ENCODE measurements at regions not wholly inside any gene's neighbourhood (a gene's known extent, or its start where the extent isn't known, plus 50 kb on each side); places are given as distances from the start of the nearest gene placed in this dataset.

- TF ChIP-seq E2F6 (IDR thresholded peaks at IDR 0.05; ENCODE audit: borderline replicate concordance, low read depth): no peak
- TF ChIP-seq MAFK (IDR thresholded peaks at IDR 0.05; ENCODE audit: partially characterized antibody): no peak
- no peak for TF ChIP-seq CTCF (IDR thresholded peaks at IDR 0.05)
- no peak for TF ChIP-seq HDAC2 (IDR thresholded peaks at IDR 0.05)
- TF ChIP-seq MAX (IDR thresholded peaks at IDR 0.05): no peak
Observed at GRCh38 chr12:75814851-75815754, 216.5 kb downstream of the PHLDA1 start.
